GM12878 (cell line): ENCODE measurements at regions not wholly inside any gene's neighbourhood (a gene's known extent, or its start where the extent isn't known, plus 50 kb on each side); places are given as distances from the start of the nearest gene placed in this dataset.

Experiments used
- ATAC-seq: fragments of 200-7000 bp; cut with Tn5 transposase; 3 replicates; pipeline ENCODE4 v1.9.1; 2020; ENCODE audit warnings: mild to moderate bottlenecking, moderate library complexity
- BruUV-seq: library from RNA; stranded (reverse); fragments of 400-500 nt; replicated peaks from 2 replicates; lab custom pipeline; 2021; lab: Mats Ljungman, UMichigan
- CTCF ChIA-PET: fragments of 300-600 bp; sonication (Branson Sonifier 250); formaldehyde crosslinking; extraction: SDS; loops from one replicate; lab custom pipeline; 2021; ENCODE audit warnings: inconsistent platforms; lab: Yijun Ruan, JAX
- POLR2A ChIA-PET: fragments of 350-600 bp; formaldehyde crosslinking; extraction: SDS; loops from one replicate; lab custom pipeline; 2021; ENCODE audit warnings: inconsistent platforms; lab: Charles Lee
- RAD21 ChIA-PET: fragments of 300-600 bp; sonication (Branson Sonifier 250); formaldehyde crosslinking; loops from one replicate; lab custom pipeline; 2023; ENCODE audit warnings: antibody characterized with exemption; ENCODE audit not compliant: unreplicated experiment; lab: Charles Lee
- SMC1A ChIA-PET: fragments of 300-600 bp; sonication (Branson Sonifier 250); formaldehyde crosslinking; loops from one replicate; lab custom pipeline; 2023; ENCODE audit not compliant: unreplicated experiment, uncharacterized antibody; lab: Charles Lee
- DNase-seq: peaks from one replicate; pipeline ENCODE4 v3.0.0-alpha.2; 2011; ENCODE audit warnings: low read depth, low spot score
- FAIRE-seq: peaks from 3 replicates; lab custom pipeline; 2011; peaks lifted over from hg19 to GRCh38; lab: Jason Lieb, UNC
- H2AFZ ChIP-seq: 2 replicates; pipeline ENCODE4 v1.6.0; 2011; ENCODE audit warnings: low read depth, low read length, control low read depth; ENCODE audit not compliant: control insufficient read depth
- H3K27ac ChIP-seq: 2 replicates; pipeline ENCODE4 v1.5.1; 2011; ENCODE audit warnings: control low read depth; ENCODE audit not compliant: control insufficient read depth, insufficient read depth
- H3K27me3 ChIP-seq, 2 experiments: replicated peaks in 1 of 2; 2 replicates each; pipeline versions ENCODE4 v1.6.0 to v1.6.1; 2011; ENCODE audit warnings: low read length in 1 of 2; ENCODE audit not compliant: control insufficient read depth in 2 of 2, insufficient read depth in 2 of 2
- H3K36me3 ChIP-seq, 2 experiments: 2 replicates each; pipeline ENCODE4 v1.5.1; 2011; ENCODE audit warnings: low read length in 1 of 2; ENCODE audit not compliant: control insufficient read depth in 2 of 2, insufficient read depth in 2 of 2
- H3K4me1 ChIP-seq: 2 replicates; pipeline ENCODE4 v1.6.1; 2011; ENCODE audit warnings: mild to moderate bottlenecking, low read length, moderate library complexity, mixed read lengths; ENCODE audit not compliant: control insufficient read depth, insufficient read depth
- H3K4me2 ChIP-seq: 2 replicates; pipeline ENCODE4 v1.6.0; 2011; ENCODE audit warnings: control low read depth; ENCODE audit not compliant: control insufficient read depth, insufficient read depth
- H3K4me3 ChIP-seq: fragments of 200-600 bp; sonication (generic); 2 replicates; pipeline ENCODE4 v1.5.1; 2016
- H3K79me2 ChIP-seq: 2 replicates; pipeline ENCODE4 v1.6.0; 2011; ENCODE audit warnings: low read length; ENCODE audit not compliant: control insufficient read depth, insufficient read depth
- H3K9ac ChIP-seq: 2 replicates; pipeline ENCODE4 v1.8.0; 2011; ENCODE audit warnings: low read length, control low read depth, mixed read lengths; ENCODE audit not compliant: control insufficient read depth, insufficient read depth
- H3K9me3 ChIP-seq: replicated peaks from 3 replicates; pipeline ENCODE4 v1.5.1; 2011; ENCODE audit warnings: mild to moderate bottlenecking, low read length; ENCODE audit not compliant: control insufficient read depth, insufficient read depth
- H4K20me1 ChIP-seq: 2 replicates; pipeline ENCODE4 v1.6.0; 2011; ENCODE audit not compliant: control insufficient read depth, insufficient read depth
- DPF2 ChIP-seq: fragments of 450-650 bp; IDR thresholded peaks from 2 replicates; pipeline ENCODE4 v1.6.1; 2017; ENCODE audit warnings: mild to moderate bottlenecking
- EZH2 ChIP-seq: IDR thresholded peaks from 2 replicates; pipeline ENCODE4 v1.6.1; 2012; ENCODE audit warnings: low read depth, mild to moderate bottlenecking, control low read depth, inconsistent platforms, low read length, borderline replicate concordance; ENCODE audit not compliant: control insufficient read depth
- HDAC2 ChIP-seq: fragments of 200-600 bp; sonication (generic); IDR thresholded peaks from 2 replicates; pipeline ENCODE4 v1.6.1; 2017
- HDGF ChIP-seq: fragments of 450-650 bp; IDR thresholded peaks from 2 replicates; pipeline ENCODE4 v1.6.1; 2016; ENCODE audit warnings: antibody characterized with exemption
- NFXL1 ChIP-seq: fragments of 450-650 bp; IDR thresholded peaks from 2 replicates; pipeline ENCODE4 v1.6.1; 2017; ENCODE audit warnings: antibody characterized with exemption, mild to moderate bottlenecking, borderline replicate concordance
- PAX5 ChIP-seq: IDR thresholded peaks from 2 replicates; pipeline ENCODE4 v1.6.1; 2011; ENCODE audit warnings: low read depth, low read length, borderline replicate concordance
- RB1 ChIP-seq: fragments of 450-650 bp; formaldehyde crosslinking; IDR thresholded peaks from 2 replicates; pipeline ENCODE4 v1.6.1; 2017; ENCODE audit warnings: mild to moderate bottlenecking, borderline replicate concordance
- SMARCA5 ChIP-seq: fragments of 450-650 bp; IDR thresholded peaks from 2 replicates; pipeline ENCODE4 v1.6.1; 2017; ENCODE audit warnings: mild to moderate bottlenecking
- SPI1 ChIP-seq: IDR thresholded peaks from 2 replicates; pipeline ENCODE4 v1.6.1; 2011; ENCODE audit warnings: low read depth, mild to moderate bottlenecking, low read length, moderate library complexity, borderline replicate concordance; ENCODE audit not compliant: insufficient read depth
- STAT1 ChIP-seq: fragments of 450-650 bp; conservative IDR thresholded peaks from 2 replicates; pipeline ENCODE4 v1.6.1; 2014; ENCODE audit warnings: antibody characterized with exemption, mild to moderate bottlenecking
- SUZ12 ChIP-seq: fragments of 200-600 bp; sonication (generic); IDR thresholded peaks from one replicate; pipeline ENCODE4 v1.6.1; 2018; ENCODE audit warnings: antibody characterized with exemption, mild to moderate bottlenecking; ENCODE audit not compliant: unreplicated experiment
- TBL1XR1 ChIP-seq: IDR thresholded peaks from 2 replicates; pipeline ENCODE4 v1.6.1; 2012; ENCODE audit warnings: low read depth, low read length, improper control_type of control experiment
- YBX1 ChIP-seq: fragments of 450-650 bp; IDR thresholded peaks from 2 replicates; pipeline ENCODE4 v1.6.1; 2016; ENCODE audit warnings: antibody characterized with exemption
- WGBS: methylation state at CpG from one replicate; pipeline ENCODE4 v1.1.6; 2016; ENCODE audit warnings: low lambda C conversion rate; ENCODE audit not compliant: insufficient replicate concordance, insufficient coverage; ENCODE audit errors: missing lambda C conversion rate; 5-methylcytosine and 5-hydroxymethylcytosine counted together
- in situ Hi-C: fragments of 300-500 bp; cut with MboI; formaldehyde crosslinking; loops from 9 replicates; pipeline ENCODE4 v1.14.3; 2018; ENCODE audit warnings: mixed read lengths
- intact Hi-C: fragments of 100-400 bp; cut with micrococcal nuclease; formaldehyde crosslinking; loops from one replicate; pipeline ENCODE4 v1.14.2; 2022; ENCODE audit not compliant: unreplicated experiment

DNA sequence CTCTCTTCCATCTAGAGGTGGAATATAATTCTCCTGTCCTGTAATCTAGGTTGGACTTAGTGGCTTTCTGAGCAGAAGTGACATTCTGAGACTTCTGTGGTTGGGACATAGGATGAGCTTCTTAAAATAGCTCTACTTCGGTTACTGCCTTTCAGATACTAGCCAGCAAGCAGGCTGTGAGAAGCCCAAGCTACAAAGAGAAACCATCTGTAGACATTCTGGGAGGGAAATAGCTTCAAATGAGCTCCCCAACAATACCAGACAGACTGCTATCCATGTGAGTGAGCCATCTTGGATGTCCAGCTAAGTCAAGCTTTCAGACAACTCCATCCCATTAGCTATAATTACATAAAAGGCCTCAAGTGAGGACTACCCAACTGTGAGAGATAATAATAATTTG, 568.9 kb downstream of the DMRTA1 start:
- WGBS, result 0% methylated on average over 1 of the region's 1 CpG
- in situ Hi-C loops, result no loop called here
- FAIRE-seq (no peak), DNase-seq (no peak)
- H4K20me1 ChIP-seq, result no peaks in the 10 kb centered on the region
- POLR2A ChIA-PET, result interaction anchor here (0.6 kb wide), 2 partner anchors 36 to 52 kb away, joined by 3 read pairs; no protein-coding TSS in a partner anchor
- no TSS peak for BruUV-seq
- TF ChIP-seq NFXL1 (no peak), STAT1 (no peak), HDAC2 (no peak), SUZ12 (no peak), SMARCA5 (no peak), RB1 (no peak), PAX5 (no peak), DPF2 (no peak), YBX1 (no peak), TBL1XR1 (no peak), HDGF (no peak), EZH2 (no peak), SPI1 (no peak)
- TF ChIP-seq, all 136 proteins: peak for 0
- H3K27me3 ChIP-seq, result no peaks in the 10 kb centered on the region
- H3K4me2 ChIP-seq, result no peak overlapping the region
- no peak overlapping the region for H3K9ac ChIP-seq
- H3K9me3 ChIP-seq, result no peaks in the 10 kb centered on the region
- H2AFZ ChIP-seq, result no peak overlapping the region
- RAD21 ChIA-PET, result interaction anchor here (0.6 to 0.7 kb wide), 2 partner anchors 35 to 207 kb away, joined by 3 read pairs; no protein-coding TSS in a partner anchor
- H3K27ac ChIP-seq, result no peak overlapping the region
- CTCF ChIA-PET, result interaction anchor here (0.6 to 0.9 kb wide), 2 partner anchors 10 to 32 kb away, joined by 3 read pairs; no protein-coding TSS in a partner anchor
- no peak for ATAC-seq
- intact Hi-C loops, result no loop called here
- H3K4me3 ChIP-seq, result no peak overlapping the region
- no peaks in the 10 kb centered on the region for H3K79me2 ChIP-seq
- SMC1A ChIA-PET, result interaction anchor here (0.6 to 1.2 kb wide), 7 partner anchors 8 to 1924 kb away, joined by 3 to 4 read pairs (median 3); no protein-coding TSS in a partner anchor
- no peaks in the 10 kb centered on the region for H3K4me1 ChIP-seq
- no peaks in the 10 kb centered on the region for H3K36me3 ChIP-seq
